Stimulated activated CD8-positive, alpha-beta memory T cell treated with anti-CD3 and anti-CD28 coated beads, Interleukin-7, amount 100 ng/mL, for 24 hours (primary cell): ENCODE measurements at regions not wholly inside any gene's neighbourhood (a gene's known extent, or its start where the extent isn't known, plus 50 kb on each side); places are given as distances from the start of the nearest gene placed in this dataset.
"Not testable (repeated sequence)": the region's sequence is repeated elsewhere in the genome, so short reads cannot be mapped to it uniquely, and the experiment has no call there.

Experiments
- DNase-seq: peaks from one replicate; pipeline ENCODE4 v3.0.0-alpha.2; 2020; ENCODE audit warnings: low read depth

GRCh38 chr2:216936954-216937357 is 77.1 kb upstream of the TNP1 start:
- no peak for DNase-seq

- no peak for DNase-seq
These were observed 74.8 kb upstream of the TNP1 start for GRCh38 chr2:216934623-216935022.

GRCh38 chr2:216934151-216934550 is 74.3 kb upstream of the TNP1 start:
- no peak for DNase-seq

GRCh38 chr2:216932863-216933548 is 73.1 kb upstream of the TNP1 start:
- DNase-seq, result no peak

- no peak for DNase-seq
These were observed 72.4 kb upstream of the TNP1 start for GRCh38 chr2:216932113-216932862.

- no peak for DNase-seq
These were observed 70.9 kb upstream of the TNP1 start for GRCh38 chr2:216930716-216931115.

- DNase-seq, result not testable (repeated sequence)
These were observed 69.5 kb upstream of the TNP1 start for GRCh38 chr2:216929338-216929737.

GRCh38 chr2:216927163-216927562 is 67.3 kb upstream of the TNP1 start:
- no peak for DNase-seq

GRCh38 chr2:216925636-216926366 is 65.9 kb upstream of the TNP1 start:
- no peak for DNase-seq

GRCh38 chr2:216925006-216925405 is 65.1 kb upstream of the TNP1 start:
- no peak for DNase-seq

GRCh38 chr2:216923706-216924105 is 63.8 kb upstream of the TNP1 start:
- DNase-seq, result no peak

- DNase-seq, result no peak
These were observed 62.4 kb upstream of the TNP1 start for GRCh38 chr2:216922175-216922780.

GRCh38 chr2:216920937-216921456 is 61.1 kb upstream of the TNP1 start:
- no peak for DNase-seq

GRCh38 chr2:216920143-216920876 is 60.4 kb upstream of the TNP1 start:
- no peak for DNase-seq

- DNase-seq, result no peak
These were observed 58.3 kb upstream of the TNP1 start for GRCh38 chr2:216918088-216918680.

GRCh38 chr2:216916956-216917650 is 57.2 kb upstream of the TNP1 start:
- no peak for DNase-seq

GRCh38 chr2:216915557-216916150 is 55.8 kb upstream of the TNP1 start:
- DNase-seq, result no peak

GRCh38 chr2:216914491-216914890 is 54.6 kb upstream of the TNP1 start:
- DNase-seq, result no peak

GRCh38 chr2:216911886-216912285 is 52.0 kb upstream of the TNP1 start:
- DNase-seq, result no peak

- no peak for DNase-seq
These were observed 51.1 kb upstream of the TNP1 start for GRCh38 chr2:216911008-216911407.
